ENCODE measurements at regions not wholly inside any gene's neighbourhood (a gene's known extent, or its start where the extent isn't known, plus 50 kb on each side); places are given as distances from the start of the nearest gene placed in this dataset.

DNA sequence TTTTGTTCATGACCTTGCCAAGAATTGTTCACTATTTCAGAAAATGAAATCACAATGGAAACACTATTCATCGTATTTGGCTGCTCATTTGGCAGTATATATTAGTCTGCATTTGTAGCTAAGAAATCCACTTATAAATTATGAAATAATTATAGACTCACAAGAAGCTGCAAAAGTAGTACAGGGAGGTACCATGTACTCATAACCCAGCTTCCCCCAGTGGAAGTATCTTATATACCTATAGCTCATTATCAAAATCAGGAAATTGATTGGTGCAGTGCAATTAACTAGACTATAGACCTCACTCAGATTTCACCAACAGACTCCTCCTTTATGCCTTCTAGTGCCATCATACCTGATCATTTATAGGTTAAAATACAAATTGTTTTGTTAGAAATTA is 178.8 kb upstream of the VASH1 start:
- Histone ChIP-seq H3K27ac (ENCODE audit: low read depth, low read length) (no peak overlapping the region), H3K4me3 (replicated peaks in 1 of 2; ENCODE audit: low read depth in 1 of 2, low read length in 2 of 2) (no peak overlapping the region), H3K4me2 (ENCODE audit: low read length) (no peak overlapping the region), H3K9ac (ENCODE audit: low read length) (no peak overlapping the region), H3K36me3 (ENCODE audit: control insufficient read depth in 1 of 2, insufficient read depth in 2 of 2, low read length in 2 of 2) (no peaks in the 10 kb centered on the region), H3K4me1 (ENCODE audit: control insufficient read depth in 1 of 2, insufficient read depth in 2 of 2, low read length in 2 of 2) (no peaks in the 10 kb centered on the region), H2AFZ (ENCODE audit: low read depth, low read length, poor library complexity, severe bottlenecking) (no peak overlapping the region), H4K20me1 (ENCODE audit: insufficient read depth) (no peaks in the 10 kb centered on the region), H3K79me2 (ENCODE audit: insufficient read depth, low read length) (no peaks in the 10 kb centered on the region), H3K27me3 (ENCODE audit: insufficient read depth, low read length) (no peaks in the 10 kb centered on the region), H3K9me3 (ENCODE audit: control insufficient read depth in 1 of 2, insufficient read depth in 1 of 2, low read depth in 1 of 2, low read length in 2 of 2) (no peaks in the 10 kb centered on the region), H3K9me2 (ENCODE audit: insufficient read depth) (no peaks in the 10 kb centered on the region)
- ChIA-PET RAD21 (ENCODE audit: low non-redundant PET in 1 of 2, low total read pairs in 2 of 2, uncharacterized antibody in 2 of 2, unreplicated experiment in 2 of 2) (no interaction called here), CTCF (no interaction called here), POLR2A (no interaction called here)
- TF ChIP-seq, protein P1, sequence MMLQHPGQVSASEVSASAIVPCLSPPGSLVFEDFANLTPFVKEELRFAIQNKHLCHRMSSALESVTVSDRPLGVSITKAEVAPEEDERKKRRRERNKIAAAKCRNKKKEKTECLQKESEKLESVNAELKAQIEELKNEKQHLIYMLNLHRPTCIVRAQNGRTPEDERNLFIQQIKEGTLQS (IDR thresholded peaks at IDR 0.05): no peak
- TF ChIP-seq YY1 (IDR thresholded peaks at IDR 0.05; ENCODE audit: extremely low read depth, insufficient replicate concordance, low read depth, low read length): no peak
- no peak for TF ChIP-seq SIN3A (IDR thresholded peaks at IDR 0.05; ENCODE audit: low read depth)
- TF ChIP-seq CBX3 (IDR thresholded peaks at IDR 0.05; ENCODE audit: low read depth): no peak
- no peak for TF ChIP-seq ELF1 (IDR thresholded peaks at IDR 0.05; ENCODE audit: borderline replicate concordance, low read depth)
- no peak for TF ChIP-seq EZH2phosphoT487 (IDR thresholded peaks at IDR 0.05; ENCODE audit: borderline replicate concordance)
- TF ChIP-seq JUND (IDR thresholded peaks at IDR 0.05): no peak
- no peak for TF ChIP-seq POLR2A (IDR thresholded peaks at IDR 0.05; ENCODE audit: borderline replicate concordance, extremely low read depth, insufficient read depth, insufficient read length)
- TF ChIP-seq SP1 (IDR thresholded peaks at IDR 0.05; ENCODE audit: low read depth): no peak
- TF ChIP-seq TCF7L2 (IDR thresholded peaks at IDR 0.05; ENCODE audit: borderline replicate concordance, extremely low read depth, insufficient read depth, insufficient read length): no peak
- TF ChIP-seq ZNF274 (IDR thresholded peaks at IDR 0.05; ENCODE audit: low read depth, low read length): no peak
- no peak for TF ChIP-seq SRF (IDR thresholded peaks at IDR 0.05; ENCODE audit: low read depth)
- no peak for TF ChIP-seq RAD21 (IDR thresholded peaks at IDR 0.05; ENCODE audit: low read depth)
- no peak for TF ChIP-seq EZH2 (IDR thresholded peaks at IDR 0.05)
- DNase-seq (ENCODE audit: low read depth, low spot score) (no peak), ATAC-seq (no peak)
- intact Hi-C loops (cut with micrococcal nuclease): no loop called here
- no TSS peak for BruUV-seq (replicated peaks)

DNA sequence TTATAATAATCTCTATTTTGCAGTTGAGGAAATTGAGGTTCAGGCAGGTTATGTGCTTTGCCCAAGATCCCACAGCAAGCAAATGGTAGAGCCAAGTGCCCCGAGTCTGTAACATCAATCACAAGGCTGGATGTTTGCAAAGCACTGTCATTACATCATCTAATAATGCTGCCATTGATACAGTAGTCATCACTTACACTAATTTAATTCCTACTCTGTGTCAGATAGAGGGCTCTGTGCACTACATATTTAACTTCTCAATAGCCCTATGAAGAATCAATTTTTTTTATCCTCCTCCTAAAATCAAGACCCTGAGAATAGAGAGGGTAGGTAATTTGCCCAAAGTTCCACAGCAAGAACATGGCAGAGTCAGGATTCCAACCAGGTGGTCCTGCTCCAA is 178.1 kb upstream of the VASH1 start:
- Histone ChIP-seq H3K9ac (ENCODE audit: low read length) (no peak overlapping the region), H3K36me3 (ENCODE audit: control insufficient read depth in 1 of 2, insufficient read depth in 2 of 2, low read length in 2 of 2) (no peaks in the 10 kb centered on the region), H3K27ac (ENCODE audit: low read depth, low read length) (no peak overlapping the region), H3K9me3 (ENCODE audit: control insufficient read depth in 1 of 2, insufficient read depth in 1 of 2, low read depth in 1 of 2, low read length in 2 of 2) (no peaks in the 10 kb centered on the region), H2AFZ (ENCODE audit: low read depth, low read length, poor library complexity, severe bottlenecking) (no peak overlapping the region), H3K79me2 (ENCODE audit: insufficient read depth, low read length) (no peaks in the 10 kb centered on the region), H3K4me2 (ENCODE audit: low read length) (no peak overlapping the region), H3K4me1 (ENCODE audit: control insufficient read depth in 1 of 2, insufficient read depth in 2 of 2, low read length in 2 of 2) (no peaks in the 10 kb centered on the region), H3K9me2 (ENCODE audit: insufficient read depth) (no peaks in the 10 kb centered on the region), H4K20me1 (ENCODE audit: insufficient read depth) (no peaks in the 10 kb centered on the region), H3K4me3 (replicated peaks in 1 of 2; ENCODE audit: low read depth in 1 of 2, low read length in 2 of 2) (no peak overlapping the region), H3K27me3 (ENCODE audit: insufficient read depth, low read length) (no peaks in the 10 kb centered on the region)
- ATAC-seq (no peak), DNase-seq (ENCODE audit: low read depth, low spot score) (no peak)
- ChIA-PET POLR2A (no interaction called here), CTCF (no interaction called here), RAD21 (ENCODE audit: low non-redundant PET in 1 of 2, low total read pairs in 2 of 2, uncharacterized antibody in 2 of 2, unreplicated experiment in 2 of 2) (no interaction called here)
- intact Hi-C loops (cut with micrococcal nuclease): no loop called here
- TF ChIP-seq SP1 (IDR thresholded peaks at IDR 0.05; ENCODE audit: low read depth): no peak
- TF ChIP-seq, protein P2, sequence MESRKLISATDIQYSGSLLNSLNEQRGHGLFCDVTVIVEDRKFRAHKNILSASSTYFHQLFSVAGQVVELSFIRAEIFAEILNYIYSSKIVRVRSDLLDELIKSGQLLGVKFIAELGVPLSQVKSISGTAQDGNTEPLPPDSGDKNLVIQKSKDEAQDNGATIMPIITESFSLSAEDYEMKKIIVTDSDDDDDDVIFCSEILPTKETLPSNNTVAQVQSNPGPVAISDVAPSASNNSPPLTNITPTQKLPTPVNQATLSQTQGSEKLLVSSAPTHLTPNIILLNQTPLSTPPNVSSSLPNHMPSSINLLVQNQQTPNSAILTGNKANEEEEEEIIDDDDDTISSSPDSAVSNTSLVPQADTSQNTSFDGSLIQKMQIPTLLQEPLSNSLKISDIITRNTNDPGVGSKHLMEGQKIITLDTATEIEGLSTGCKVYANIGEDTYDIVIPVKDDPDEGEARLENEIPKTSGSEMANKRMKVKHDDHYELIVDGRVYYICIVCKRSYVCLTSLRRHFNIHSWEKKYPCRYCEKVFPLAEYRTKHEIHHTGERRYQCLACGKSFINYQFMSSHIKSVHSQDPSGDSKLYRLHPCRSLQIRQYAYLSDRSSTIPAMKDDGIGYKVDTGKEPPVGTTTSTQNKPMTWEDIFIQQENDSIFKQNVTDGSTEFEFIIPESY (IDR thresholded peaks at IDR 0.05; ENCODE audit: extremely low read depth, insufficient replicate concordance, low read length): no peak
- no peak for TF ChIP-seq POLR2AphosphoS5 (IDR thresholded peaks at IDR 0.05; ENCODE audit: low read depth, low read length)
- TF ChIP-seq, protein P3, sequence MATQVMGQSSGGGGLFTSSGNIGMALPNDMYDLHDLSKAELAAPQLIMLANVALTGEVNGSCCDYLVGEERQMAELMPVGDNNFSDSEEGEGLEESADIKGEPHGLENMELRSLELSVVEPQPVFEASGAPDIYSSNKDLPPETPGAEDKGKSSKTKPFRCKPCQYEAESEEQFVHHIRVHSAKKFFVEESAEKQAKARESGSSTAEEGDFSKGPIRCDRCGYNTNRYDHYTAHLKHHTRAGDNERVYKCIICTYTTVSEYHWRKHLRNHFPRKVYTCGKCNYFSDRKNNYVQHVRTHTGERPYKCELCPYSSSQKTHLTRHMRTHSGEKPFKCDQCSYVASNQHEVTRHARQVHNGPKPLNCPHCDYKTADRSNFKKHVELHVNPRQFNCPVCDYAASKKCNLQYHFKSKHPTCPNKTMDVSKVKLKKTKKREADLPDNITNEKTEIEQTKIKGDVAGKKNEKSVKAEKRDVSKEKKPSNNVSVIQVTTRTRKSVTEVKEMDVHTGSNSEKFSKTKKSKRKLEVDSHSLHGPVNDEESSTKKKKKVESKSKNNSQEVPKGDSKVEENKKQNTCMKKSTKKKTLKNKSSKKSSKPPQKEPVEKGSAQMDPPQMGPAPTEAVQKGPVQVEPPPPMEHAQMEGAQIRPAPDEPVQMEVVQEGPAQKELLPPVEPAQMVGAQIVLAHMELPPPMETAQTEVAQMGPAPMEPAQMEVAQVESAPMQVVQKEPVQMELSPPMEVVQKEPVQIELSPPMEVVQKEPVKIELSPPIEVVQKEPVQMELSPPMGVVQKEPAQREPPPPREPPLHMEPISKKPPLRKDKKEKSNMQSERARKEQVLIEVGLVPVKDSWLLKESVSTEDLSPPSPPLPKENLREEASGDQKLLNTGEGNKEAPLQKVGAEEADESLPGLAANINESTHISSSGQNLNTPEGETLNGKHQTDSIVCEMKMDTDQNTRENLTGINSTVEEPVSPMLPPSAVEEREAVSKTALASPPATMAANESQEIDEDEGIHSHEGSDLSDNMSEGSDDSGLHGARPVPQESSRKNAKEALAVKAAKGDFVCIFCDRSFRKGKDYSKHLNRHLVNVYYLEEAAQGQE (IDR thresholded peaks at IDR 0.05; ENCODE audit: low read depth): no peak
- no peak for TF ChIP-seq RAD21 (IDR thresholded peaks at IDR 0.05; ENCODE audit: low read depth)
- BruUV-seq (replicated peaks): no TSS peak
